GM23248 (cell line): ENCODE measurements at regions not wholly inside any gene's neighbourhood (a gene's known extent, or its start where the extent isn't known, plus 50 kb on each side); places are given as distances from the start of the nearest gene placed in this dataset.

Source experiments
- EZH2 ChIP-seq: fragments of 200-600 bp; sonication (generic); IDR thresholded peaks from 2 replicates; pipeline ENCODE4 v1.6.1; 2018; ENCODE audit warnings: antibody characterized with exemption, mild to moderate bottlenecking; ENCODE audit not compliant: insufficient read depth, poor library complexity, severe bottlenecking
- EZH2phosphoT487 ChIP-seq: fragments of 200-600 bp; sonication (generic); IDR thresholded peaks from 2 replicates; pipeline ENCODE4 v1.6.1; 2018; ENCODE audit warnings: antibody characterized with exemption, moderate library complexity, mild to moderate bottlenecking, low read depth; ENCODE audit not compliant: insufficient read depth

DNA sequence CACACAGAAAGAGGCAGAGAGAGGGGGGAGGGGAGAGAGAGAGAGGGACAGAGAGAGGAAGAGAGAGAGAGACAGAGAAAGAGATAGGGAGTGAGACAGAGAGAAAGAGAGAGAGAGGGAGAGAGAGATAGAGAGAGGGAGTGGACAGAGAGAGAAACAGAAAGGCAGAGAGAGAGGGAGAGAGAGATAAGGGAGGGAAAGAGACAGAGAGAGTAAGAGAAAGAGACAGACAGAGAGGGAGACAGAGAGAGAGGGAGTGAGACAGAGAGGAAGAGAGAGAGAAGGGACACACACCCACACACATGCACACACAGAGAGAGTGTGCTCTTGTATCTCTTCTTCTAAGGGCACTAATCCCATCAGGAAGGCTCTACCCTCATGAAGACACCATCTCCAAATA is 103.2 kb upstream of the ESRRB start:
- TF ChIP-seq EZH2 (no peak), EZH2phosphoT487 (no peak)
